Psoas muscle (tissue), 7 donors: ENCODE measurements at regions not wholly inside any gene's neighbourhood (a gene's known extent, or its start where the extent isn't known, plus 50 kb on each side); places are given as distances from the start of the nearest gene placed in this dataset.

Source experiments
- ATAC-seq, 4 donors: fragments of 200-7000 bp; cut with Tn5 transposase; one replicate each; pipeline ENCODE4 v1.9.1; 2020; ENCODE audit warnings: moderate library complexity in 3 of 4, mild to moderate bottlenecking in 2 of 4
- DNase-seq, 2 donors: peaks; one replicate each; pipeline ENCODE4 v3.0.0-alpha.2; 2020
- H3K27ac ChIP-seq: fragments of 200-600 bp; one replicate; pipeline ENCODE4 v1.8.0; 2022
- H3K27me3 ChIP-seq, 3 donors: fragments of 200-600 bp in 1 of 3; one replicate each; pipeline versions ENCODE4 v1.6.1 to v1.8.0; 2013 to 2022; ENCODE audit warnings: low read length in 2 of 3, mild to moderate bottlenecking in 2 of 3, moderate library complexity in 1 of 3; ENCODE audit not compliant: insufficient read depth in 3 of 3
- H3K36me3 ChIP-seq, 2 donors: fragments of 200-600 bp in 1 of 2; one replicate each; pipeline versions ENCODE4 v1.6.1 to v1.8.0; 2013 to 2022; ENCODE audit warnings: low read depth in 1 of 2, mild to moderate bottlenecking in 1 of 2, moderate library complexity in 1 of 2; ENCODE audit not compliant: insufficient read depth in 1 of 2
- H3K4me1 ChIP-seq: fragments of 200-600 bp; one replicate; pipeline ENCODE4 v1.8.0; 2022
- H3K4me3 ChIP-seq: fragments of 200-600 bp; one replicate; pipeline ENCODE4 v1.8.0; 2022; ENCODE audit warnings: mild to moderate bottlenecking
- H3K9me3 ChIP-seq: fragments of 200-600 bp; one replicate; pipeline ENCODE4 v1.8.0; 2022
- WGBS, 3 donors: extraction: QIAGEN DNeasy Blood & Tissue Kit; methylation state at CpG; one replicate each; pipeline versions ENCODE4 v1.1.6 to v1.1.7; 2013; 5-methylcytosine and 5-hydroxymethylcytosine counted together
- intact Hi-C, 2 donors: fragments of 100-400 bp; cut with DNase I; formaldehyde crosslinking; loops; one replicate each; pipeline versions ENCODE4 v1.11.0 to v1.14.2; 2022
- TF ChIP-seq, protein P1 (sequence below): fragments of 200-600 bp; IDR thresholded peaks from one replicate; pipeline ENCODE4 v1.8.0; 2022; ENCODE audit warnings: antibody characterized with exemption
- donor health status: healthy with polysubstance abuse.
- donor health status: DM: no; HTN: no; CAD: no; lungs with moderate emphysema.
- donor health status: Bipolar disorder and iron deficiency.
- donor health status: healthy.
- donor health status: DM: yes; HTN: yes; CAD: no.
- donor health status: DM: no; HTN: no; CAD: no.
- donor health status: DM: yes; HTN: yes; CAD: no.

- TF ChIP-seq, protein P1, sequence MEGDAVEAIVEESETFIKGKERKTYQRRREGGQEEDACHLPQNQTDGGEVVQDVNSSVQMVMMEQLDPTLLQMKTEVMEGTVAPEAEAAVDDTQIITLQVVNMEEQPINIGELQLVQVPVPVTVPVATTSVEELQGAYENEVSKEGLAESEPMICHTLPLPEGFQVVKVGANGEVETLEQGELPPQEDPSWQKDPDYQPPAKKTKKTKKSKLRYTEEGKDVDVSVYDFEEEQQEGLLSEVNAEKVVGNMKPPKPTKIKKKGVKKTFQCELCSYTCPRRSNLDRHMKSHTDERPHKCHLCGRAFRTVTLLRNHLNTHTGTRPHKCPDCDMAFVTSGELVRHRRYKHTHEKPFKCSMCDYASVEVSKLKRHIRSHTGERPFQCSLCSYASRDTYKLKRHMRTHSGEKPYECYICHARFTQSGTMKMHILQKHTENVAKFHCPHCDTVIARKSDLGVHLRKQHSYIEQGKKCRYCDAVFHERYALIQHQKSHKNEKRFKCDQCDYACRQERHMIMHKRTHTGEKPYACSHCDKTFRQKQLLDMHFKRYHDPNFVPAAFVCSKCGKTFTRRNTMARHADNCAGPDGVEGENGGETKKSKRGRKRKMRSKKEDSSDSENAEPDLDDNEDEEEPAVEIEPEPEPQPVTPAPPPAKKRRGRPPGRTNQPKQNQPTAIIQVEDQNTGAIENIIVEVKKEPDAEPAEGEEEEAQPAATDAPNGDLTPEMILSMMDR = no peak
- ATAC-seq (no peak), DNase-seq (no peak)
- Histone ChIP-seq H3K27me3 (no peaks in the 10 kb centered on the region), H3K4me3 (no peak overlapping the region), H3K4me1 (no peaks in the 10 kb centered on the region), H3K9me3 (no peaks in the 10 kb centered on the region), H3K36me3 (no peaks in the 10 kb centered on the region), H3K27ac (no peak overlapping the region)
- intact Hi-C loops = no loop called here
- WGBS, 3 donors = 30 to 49% (median 34%) methylated on average over 8 of the region's 8 CpGs
Measured at GRCh38 chr1:87240661-87241285, 87.9 kb upstream of the LMO4 start.

- TF ChIP-seq, protein P1 = no peak
- ATAC-seq (no peak), DNase-seq (no peak)
- intact Hi-C loops = no loop called here
- Histone ChIP-seq H3K4me3 (no peak overlapping the region), H3K4me1 (no peaks in the 10 kb centered on the region), H3K27ac (no peak overlapping the region), H3K36me3 (no peaks in the 10 kb centered on the region), H3K27me3 (no peaks in the 10 kb centered on the region), H3K9me3 (no peaks in the 10 kb centered on the region)
- WGBS, 3 donors = 70 to 79% (median 76%) methylated on average over 6 of the region's 6 CpGs
Measured at GRCh38 chr1:87242445-87243185, 86.1 kb upstream of the LMO4 start.

DNA sequence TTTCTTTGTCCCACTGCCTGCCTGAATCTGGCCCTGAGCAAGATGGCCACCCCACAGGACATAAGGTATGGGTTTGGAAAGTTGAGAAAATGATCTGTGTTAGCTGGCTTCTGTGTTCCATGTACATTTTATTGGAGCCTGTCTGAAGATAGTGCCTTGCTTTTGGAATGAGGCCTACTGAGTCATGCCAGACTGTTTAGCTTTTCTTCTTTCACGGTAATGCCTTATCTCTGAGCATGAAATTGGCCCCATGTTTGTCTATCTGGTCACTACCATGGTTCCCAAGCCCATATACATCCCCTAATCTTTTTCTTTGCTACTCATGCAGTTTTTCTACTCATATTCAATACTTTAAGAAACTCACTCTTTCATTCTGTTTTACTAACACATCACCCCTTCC lies 85.1 kb upstream of the LMO4 start:
- TF ChIP-seq, protein P1 = no peak
- ATAC-seq = no peak
- Histone ChIP-seq H3K27ac (no peak overlapping the region), H3K4me3 (no peak overlapping the region), H3K9me3 (no peaks in the 10 kb centered on the region), H3K27me3 (no peaks in the 10 kb centered on the region), H3K36me3 (no peaks in the 10 kb centered on the region), H3K4me1 (no peaks in the 10 kb centered on the region)
- intact Hi-C loops = no loop called here
- DNase-seq = no peak
- 42 to 50% (median 43%) methylated on average over 1 of the region's 1 CpG for WGBS, 3 donors

- intact Hi-C loops = no loop called here
- H3K4me3 ChIP-seq = no peak overlapping the region
- no peak overlapping the region for H3K27ac ChIP-seq
- no peaks in the 10 kb centered on the region for H3K36me3 ChIP-seq
- H3K9me3 ChIP-seq = no peaks in the 10 kb centered on the region
- DNase-seq (no peak), ATAC-seq (no peak)
- H3K4me1 ChIP-seq = no peaks in the 10 kb centered on the region
- no peaks in the 10 kb centered on the region for H3K27me3 ChIP-seq
- TF ChIP-seq, protein P1 = no peak
- 25 to 39% (median 27%) methylated on average over 5 of the region's 5 CpGs for WGBS, 3 donors
Measured at GRCh38 chr1:87246436-87246835, 82.2 kb upstream of the LMO4 start.

- Histone ChIP-seq H3K9me3 (no peaks in the 10 kb centered on the region), H3K27ac (no peak overlapping the region), H3K36me3 (no peaks in the 10 kb centered on the region), H3K4me3 (no peak overlapping the region), H3K27me3 (no peaks in the 10 kb centered on the region), H3K4me1 (no peaks in the 10 kb centered on the region)
- intact Hi-C loops = no loop called here
- TF ChIP-seq, protein P1 = no peak
- no peak for DNase-seq
- WGBS, 3 donors = 92 to 97% (median 95%) methylated on average over 2 of the region's 2 CpGs
- ATAC-seq = no peak
Measured at GRCh38 chr1:87249803-87250202, 78.9 kb upstream of the LMO4 start.
